AG04449 (cell line): ENCODE measurements at regions not wholly inside any gene's neighbourhood (a gene's known extent, or its start where the extent isn't known, plus 50 kb on each side); places are given as distances from the start of the nearest gene placed in this dataset.

Experiments used
- CTCF ChIA-PET: fragments of 350-600 bp; formaldehyde crosslinking; extraction: SDS; loops from one replicate; lab custom pipeline; 2021; ENCODE audit warnings: antibody characterized with exemption; lab: Yijun Ruan, JAX
- POLR2A ChIA-PET: fragments of 400-600, 350-600 bp; formaldehyde crosslinking; extraction: SDS; loops from one replicate; lab custom pipeline; 2020; ENCODE audit warnings: antibody characterized with exemption, inconsistent platforms; lab: Yijun Ruan, JAX
- DNase-seq: peaks from one replicate; pipeline ENCODE4 v3.0.0-alpha.2; 2010; ENCODE audit warnings: low read depth, low spot score
- H3K4me3 ChIP-seq: 2 replicates; pipeline ENCODE4 v1.5.1; 2011; ENCODE audit warnings: low read depth, mild to moderate bottlenecking, control low read depth, low read length
- TF ChIP-seq, protein P1 (sequence below): IDR thresholded peaks from one replicate; pipeline ENCODE4 v1.5.1; 2011; ENCODE audit warnings: mild to moderate bottlenecking, moderate library complexity, low read length, control low read depth, inconsistent platforms; ENCODE audit not compliant: insufficient read depth; ENCODE audit errors: missing control alignments

- DNase-seq, result no peak
- no peak overlapping the region for H3K4me3 ChIP-seq
- ChIA-PET CTCF (no interaction called here), POLR2A (no interaction called here)
- TF ChIP-seq, protein P1, sequence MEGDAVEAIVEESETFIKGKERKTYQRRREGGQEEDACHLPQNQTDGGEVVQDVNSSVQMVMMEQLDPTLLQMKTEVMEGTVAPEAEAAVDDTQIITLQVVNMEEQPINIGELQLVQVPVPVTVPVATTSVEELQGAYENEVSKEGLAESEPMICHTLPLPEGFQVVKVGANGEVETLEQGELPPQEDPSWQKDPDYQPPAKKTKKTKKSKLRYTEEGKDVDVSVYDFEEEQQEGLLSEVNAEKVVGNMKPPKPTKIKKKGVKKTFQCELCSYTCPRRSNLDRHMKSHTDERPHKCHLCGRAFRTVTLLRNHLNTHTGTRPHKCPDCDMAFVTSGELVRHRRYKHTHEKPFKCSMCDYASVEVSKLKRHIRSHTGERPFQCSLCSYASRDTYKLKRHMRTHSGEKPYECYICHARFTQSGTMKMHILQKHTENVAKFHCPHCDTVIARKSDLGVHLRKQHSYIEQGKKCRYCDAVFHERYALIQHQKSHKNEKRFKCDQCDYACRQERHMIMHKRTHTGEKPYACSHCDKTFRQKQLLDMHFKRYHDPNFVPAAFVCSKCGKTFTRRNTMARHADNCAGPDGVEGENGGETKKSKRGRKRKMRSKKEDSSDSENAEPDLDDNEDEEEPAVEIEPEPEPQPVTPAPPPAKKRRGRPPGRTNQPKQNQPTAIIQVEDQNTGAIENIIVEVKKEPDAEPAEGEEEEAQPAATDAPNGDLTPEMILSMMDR, result no peak
These were observed 244.6 kb downstream of the NPHP4 start for GRCh38 chr1:5747426-5748285.

GRCh38 chr1:5746611-5747425, 245.4 kb downstream of the NPHP4 start:
- no peak for DNase-seq
- no peak overlapping the region for H3K4me3 ChIP-seq
- TF ChIP-seq, protein P1, result no peak
- ChIA-PET POLR2A (no interaction called here), CTCF (interaction anchor here (2.2 kb wide), 1 partner anchor 236 kb away, joined by 11 read pairs; no protein-coding TSS in a partner anchor)

DNA sequence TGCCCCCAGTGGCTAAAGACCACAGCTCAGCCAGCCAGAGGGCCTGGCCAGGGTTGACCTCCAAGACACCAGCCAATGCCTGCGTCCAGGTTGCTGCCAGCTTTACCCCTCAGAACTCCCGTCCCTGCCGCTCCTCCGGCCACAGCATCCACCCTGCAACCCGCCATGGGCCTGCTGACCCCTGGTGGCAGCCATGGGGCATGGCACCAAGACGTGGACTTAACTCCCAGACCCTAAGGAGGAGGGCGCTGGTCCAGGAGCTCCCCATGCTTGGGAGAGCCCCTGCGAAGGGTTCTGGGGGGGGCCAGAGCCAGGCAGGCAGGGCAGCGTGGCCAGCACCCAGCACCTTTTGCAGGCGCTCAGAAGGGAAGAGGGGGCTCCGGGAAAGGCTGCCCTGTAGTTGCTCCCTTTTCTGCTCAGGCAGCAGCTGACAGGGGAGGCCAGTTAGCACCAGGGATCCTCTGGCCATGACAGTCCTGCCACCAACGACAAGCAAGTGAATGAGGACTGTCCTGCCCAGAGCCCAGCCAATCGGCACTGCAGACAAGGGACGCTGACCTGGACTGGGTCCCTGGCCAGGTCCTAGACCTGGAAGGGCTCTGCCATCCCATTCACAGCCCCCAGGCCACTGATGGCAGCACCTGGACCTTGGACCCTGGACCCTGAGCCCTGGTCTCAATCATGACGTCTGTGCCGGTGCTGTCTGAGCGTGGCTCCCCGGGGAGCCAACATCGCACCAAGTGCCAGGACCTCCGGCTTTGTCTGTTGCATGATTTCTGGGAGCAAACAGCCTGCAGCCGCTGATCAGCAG, 246.2 kb downstream of the NPHP4 start:
- H3K4me3 ChIP-seq, result no peak overlapping the region
- CTCF ChIA-PET, result interaction anchor here (0.6 to 2.2 kb wide), 2 partner anchors 12 to 235 kb away, joined by 3 to 11 read pairs; no protein-coding TSS in a partner anchor
- TF ChIP-seq, protein P1, result peak; percentile 88
- POLR2A ChIA-PET, result no interaction called here
- peak; percentile 1 for DNase-seq

- DNase-seq, result no peak
- POLR2A ChIA-PET, result no interaction called here
- no peak overlapping the region for H3K4me3 ChIP-seq
- CTCF ChIA-PET, result interaction anchor here (0.6 to 2.2 kb wide), 2 partner anchors 12 to 234 kb away, joined by 3 to 11 read pairs; no protein-coding TSS in a partner anchor
- TF ChIP-seq, protein P1, result no peak
These were observed 247.1 kb downstream of the NPHP4 start for GRCh38 chr1:5744911-5745799.

DNA sequence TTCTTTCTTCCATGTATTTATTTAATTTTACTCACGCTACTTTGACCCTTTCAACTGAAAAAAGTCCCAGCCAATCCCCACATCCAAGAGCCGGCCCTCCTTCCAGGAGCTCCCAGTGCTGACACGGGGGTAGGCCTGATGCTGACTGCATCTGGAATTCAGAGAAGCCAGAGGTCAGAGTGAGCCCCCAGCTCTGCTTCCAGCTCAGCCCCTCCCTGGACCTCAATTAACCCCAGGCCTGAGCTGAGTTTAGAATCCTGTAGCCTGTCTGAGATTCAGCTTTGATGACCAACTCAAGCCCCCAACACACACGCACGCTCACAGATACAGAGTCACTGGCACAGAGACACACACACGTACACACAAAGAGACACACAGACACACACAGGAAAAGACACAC, 247.9 kb downstream of the NPHP4 start:
- TF ChIP-seq, protein P1, result no peak

More for the DNA sequence above, 247.9 kb downstream of the NPHP4 start:
- ChIA-PET CTCF (no interaction called here), POLR2A (no interaction called here)
- DNase-seq, result no peak
- H3K4me3 ChIP-seq, result no peak overlapping the region
